ENCODE measurements at regions not wholly inside any gene's neighbourhood (a gene's known extent, or its start where the extent isn't known, plus 50 kb on each side); places are given as distances from the start of the nearest gene placed in this dataset.

- TF ChIP-seq CTCF (IDR thresholded peaks at IDR 0.05) (no peak), MAX (IDR thresholded peaks at IDR 0.05; ENCODE audit: low read depth) (no peak), RXRA (IDR thresholded peaks at IDR 0.05; ENCODE audit: borderline replicate concordance, low read depth) (no peak), IRF3 (IDR thresholded peaks at IDR 0.05; ENCODE audit: low read depth, low read length) (no peak), FOXJ3 (CRISPR knock-in tag; IDR thresholded peaks at IDR 0.05) (no peak), GATA2 (CRISPR knock-in tag; IDR thresholded peaks at IDR 0.05) (no peak), TCF12 (IDR thresholded peaks at IDR 0.05) (no peak), FOXM1 (IDR thresholded peaks at IDR 0.05; ENCODE audit: low read depth) (no peak), JUND (IDR thresholded peaks at IDR 0.05) (no peak), CHD2 (IDR thresholded peaks at IDR 0.05; ENCODE audit: low read length, partially characterized antibody) (no peak), YY1 (IDR thresholded peaks at IDR 0.05; ENCODE audit: low read depth) (no peak), USF1 (IDR thresholded peaks at IDR 0.05; ENCODE audit: borderline replicate concordance, low read depth) (no peak)
- Histone ChIP-seq H3K9me3 (no peaks in the 10 kb centered on the region), H2AFZ (ENCODE audit: low read depth) (no peak overlapping the region), H3K36me3 (replicated peaks in 1 of 2; ENCODE audit: control insufficient read depth in 1 of 2, insufficient read depth in 2 of 2, low read length in 1 of 2) (no peaks in the 10 kb centered on the region), H4K20me1 (ENCODE audit: insufficient read depth) (no peaks in the 10 kb centered on the region), H3K27me3 (ENCODE audit: insufficient read depth) (peaks cover 6% of the 10 kb centered on the region; the same call in 1 of the 2 replicates), H3K9me2 (no peaks in the 10 kb centered on the region), H3K4me1 (ENCODE audit: control insufficient read depth in 1 of 2, insufficient read depth in 2 of 2, low read depth in 1 of 2, low read length in 1 of 2) (no peaks in the 10 kb centered on the region), H3K4me2 (no peak overlapping the region), H3K27ac (ENCODE audit: low read depth in 2 of 2, low read length in 1 of 2) (no peak overlapping the region), H3K79me2 (ENCODE audit: insufficient read depth) (no peaks in the 10 kb centered on the region), H3K9ac (no peak overlapping the region), H3K4me3 (ENCODE audit: low read depth in 2 of 2, low read length in 1 of 2) (no peak overlapping the region), H3F3A (replicated peaks; ENCODE audit: insufficient read depth) (no peaks in the 10 kb centered on the region)
- WGBS (ENCODE audit: low lambda C conversion rate), result 2% methylated on average over 4 of the region's 4 CpGs
- CTCF ChIA-PET, result no interaction called here
- POLR2A ChIA-PET, result no interaction called here
- DNase-seq, result no peak
Observed at GRCh38 chr18:2059336-2059735, 512.0 kb downstream of the METTL4 start.

GRCh38 chr18:2060086-2060485 lies 511.2 kb downstream of the METTL4 start:
- 25% methylated on average over 1 of the region's 1 CpG for WGBS (ENCODE audit: low lambda C conversion rate)
- no peak for DNase-seq
- TF ChIP-seq FOXM1 (IDR thresholded peaks at IDR 0.05; ENCODE audit: low read depth) (no peak), JUND (IDR thresholded peaks at IDR 0.05) (no peak), EP300 (IDR thresholded peaks at IDR 0.05; ENCODE audit: borderline replicate concordance in 1 of 2, low read depth in 1 of 2, low read length in 1 of 2) (no peak), TCF12 (IDR thresholded peaks at IDR 0.05) (no peak), GATA2 (CRISPR knock-in tag; IDR thresholded peaks at IDR 0.05) (no peak), RAD21 (IDR thresholded peaks at IDR 0.05; ENCODE audit: low read length) (no peak), SMC3 (IDR thresholded peaks at IDR 0.05; ENCODE audit: low read depth, low read length) (no peak), NFIC (IDR thresholded peaks at IDR 0.05; ENCODE audit: borderline replicate concordance) (no peak), USF2 (IDR thresholded peaks at IDR 0.05; ENCODE audit: borderline replicate concordance, low read depth, low read length) (no peak), EZH2phosphoT487 (IDR thresholded peaks at IDR 0.05; ENCODE audit: borderline replicate concordance, low read depth) (no peak), YY1 (IDR thresholded peaks at IDR 0.05; ENCODE audit: low read depth) (no peak), GABPA (IDR thresholded peaks at IDR 0.05; ENCODE audit: low read depth) (no peak), REST (IDR thresholded peaks at IDR 0.05; ENCODE audit: low read depth, low read length) (no peak), NRF1 (IDR thresholded peaks at IDR 0.05; ENCODE audit: low read depth, low read length) (no peak)

More at GRCh38 chr18:2060086-2060485, 511.2 kb downstream of the METTL4 start:
- POLR2A ChIA-PET, result no interaction called here
- CTCF ChIA-PET, result no interaction called here
- H3K9me2 ChIP-seq, result no peaks in the 10 kb centered on the region
- H3K4me3 ChIP-seq (ENCODE audit: low read depth in 2 of 2, low read length in 1 of 2), result no peak overlapping the region
- H2AFZ ChIP-seq (ENCODE audit: low read depth), result no peak overlapping the region
- no peak overlapping the region for H3K9ac ChIP-seq
- no peaks in the 10 kb centered on the region for H3K4me1 ChIP-seq (ENCODE audit: control insufficient read depth in 1 of 2, insufficient read depth in 2 of 2, low read depth in 1 of 2, low read length in 1 of 2)
- H3K27me3 ChIP-seq (ENCODE audit: insufficient read depth), result peaks cover 6% of the 10 kb centered on the region; the same call in 1 of the 2 replicates
- H3K27ac ChIP-seq (ENCODE audit: low read depth in 2 of 2, low read length in 1 of 2), result no peak overlapping the region
- H3K36me3 ChIP-seq (replicated peaks in 1 of 2; ENCODE audit: control insufficient read depth in 1 of 2, insufficient read depth in 2 of 2, low read length in 1 of 2), result no peaks in the 10 kb centered on the region
- H3K79me2 ChIP-seq (ENCODE audit: insufficient read depth), result no peaks in the 10 kb centered on the region
- no peak overlapping the region for H3K4me2 ChIP-seq
- H3K9me3 ChIP-seq, result no peaks in the 10 kb centered on the region
- H4K20me1 ChIP-seq (ENCODE audit: insufficient read depth), result no peaks in the 10 kb centered on the region
- no peaks in the 10 kb centered on the region for H3F3A ChIP-seq (replicated peaks; ENCODE audit: insufficient read depth)

Data from SK-N-SH (cell line).